ENCODE measurements at regions not wholly inside any gene's neighbourhood (a gene's known extent, or its start where the extent isn't known, plus 50 kb on each side); places are given as distances from the start of the nearest gene placed in this dataset.

- no peak for TF ChIP-seq EZH2 (IDR thresholded peaks at IDR 0.05; ENCODE audit: insufficient read depth, low read length)
- TF ChIP-seq, protein P1, sequence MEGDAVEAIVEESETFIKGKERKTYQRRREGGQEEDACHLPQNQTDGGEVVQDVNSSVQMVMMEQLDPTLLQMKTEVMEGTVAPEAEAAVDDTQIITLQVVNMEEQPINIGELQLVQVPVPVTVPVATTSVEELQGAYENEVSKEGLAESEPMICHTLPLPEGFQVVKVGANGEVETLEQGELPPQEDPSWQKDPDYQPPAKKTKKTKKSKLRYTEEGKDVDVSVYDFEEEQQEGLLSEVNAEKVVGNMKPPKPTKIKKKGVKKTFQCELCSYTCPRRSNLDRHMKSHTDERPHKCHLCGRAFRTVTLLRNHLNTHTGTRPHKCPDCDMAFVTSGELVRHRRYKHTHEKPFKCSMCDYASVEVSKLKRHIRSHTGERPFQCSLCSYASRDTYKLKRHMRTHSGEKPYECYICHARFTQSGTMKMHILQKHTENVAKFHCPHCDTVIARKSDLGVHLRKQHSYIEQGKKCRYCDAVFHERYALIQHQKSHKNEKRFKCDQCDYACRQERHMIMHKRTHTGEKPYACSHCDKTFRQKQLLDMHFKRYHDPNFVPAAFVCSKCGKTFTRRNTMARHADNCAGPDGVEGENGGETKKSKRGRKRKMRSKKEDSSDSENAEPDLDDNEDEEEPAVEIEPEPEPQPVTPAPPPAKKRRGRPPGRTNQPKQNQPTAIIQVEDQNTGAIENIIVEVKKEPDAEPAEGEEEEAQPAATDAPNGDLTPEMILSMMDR (IDR thresholded peaks at IDR 0.05; ENCODE audit: insufficient read depth, low read depth, low read length) = no peak
Observed at GRCh38 chr14:87626266-87626665, 366.7 kb downstream of the GALC start.
